8988T (cell line): ENCODE measurements at regions not wholly inside any gene's neighbourhood (a gene's known extent, or its start where the extent isn't known, plus 50 kb on each side); places are given as distances from the start of the nearest gene placed in this dataset.

Source experiments
- DNase-seq: peaks from one replicate; pipeline ENCODE4 v3.0.0; 2011

- DNase-seq: no peak
Measured at GRCh38 chr4:33149658-33150524, 2429.7 kb downstream of the PCDH7 start.

- no peak for DNase-seq
Measured at GRCh38 chr4:33150525-33150910, 2430.3 kb downstream of the PCDH7 start.

GRCh38 chr4:33160126-33160525 is 2440.0 kb downstream of the PCDH7 start:
- DNase-seq: no peak

- DNase-seq: no peak
Measured at GRCh38 chr4:33161202-33161601, 2441.0 kb downstream of the PCDH7 start.

- DNase-seq: no peak
Measured at GRCh38 chr4:33162122-33162521, 2442.0 kb downstream of the PCDH7 start.

- DNase-seq: no peak
Measured at GRCh38 chr4:33171873-33172525, 2451.8 kb downstream of the PCDH7 start.

- DNase-seq: no peak
Measured at GRCh38 chr4:33176566-33176965, 2456.4 kb downstream of the PCDH7 start.

- no peak for DNase-seq
Measured at GRCh38 chr4:33184657-33185290, 2464.6 kb downstream of the PCDH7 start.

GRCh38 chr4:33187035-33187434 is 2466.9 kb downstream of the PCDH7 start:
- no peak for DNase-seq

- no peak for DNase-seq
Measured at GRCh38 chr4:33188733-33189132, 2468.6 kb downstream of the PCDH7 start.

- DNase-seq: no peak
Measured at GRCh38 chr4:33189169-33189568, 2469.0 kb downstream of the PCDH7 start.

GRCh38 chr4:33193109-33193508 is 2472.9 kb downstream of the PCDH7 start:
- DNase-seq: no peak

GRCh38 chr4:33200377-33200776 is 2480.2 kb downstream of the PCDH7 start:
- no peak for DNase-seq

- no peak for DNase-seq
Measured at GRCh38 chr4:33218238-33218637, 2498.1 kb downstream of the PCDH7 start.

- DNase-seq: no peak
Measured at GRCh38 chr4:33226133-33226532, 2506.0 kb downstream of the PCDH7 start.

GRCh38 chr4:33226783-33227182 is 2506.6 kb downstream of the PCDH7 start:
- DNase-seq: no peak

GRCh38 chr4:33255094-33255493 is 2534.9 kb downstream of the PCDH7 start:
- no peak for DNase-seq

- no peak for DNase-seq
Measured at GRCh38 chr4:33255507-33255906, 2535.3 kb downstream of the PCDH7 start.

- DNase-seq: no peak
Measured at GRCh38 chr4:33262824-33263223, 2542.7 kb downstream of the PCDH7 start.

- DNase-seq: no peak
Measured at GRCh38 chr4:33268776-33269175, 2548.6 kb downstream of the PCDH7 start.

- DNase-seq: no peak
Measured at GRCh38 chr4:33270403-33270802, 2550.2 kb downstream of the PCDH7 start.

GRCh38 chr4:33272722-33273121 is 2552.6 kb downstream of the PCDH7 start:
- no peak for DNase-seq

GRCh38 chr4:33283818-33284217 is 2563.6 kb downstream of the PCDH7 start:
- DNase-seq: no peak

- DNase-seq: no peak
Measured at GRCh38 chr4:33296876-33297455, 2576.8 kb downstream of the PCDH7 start.
